Neural crest cell (in vitro differentiated cells): ENCODE measurements at regions not wholly inside any gene's neighbourhood (a gene's known extent, or its start where the extent isn't known, plus 50 kb on each side); places are given as distances from the start of the nearest gene placed in this dataset.

Experiments
- DNase-seq: peaks from one replicate; pipeline ENCODE4 v3.0.0; 2021; ENCODE audit warnings: low read depth, mixed read lengths, low spot score
- H3K27ac Mint-ChIP-seq: one replicate; pipeline ENCODE4 v1.8.0; 2021; ENCODE audit warnings: mild to moderate bottlenecking, mixed read lengths; ENCODE audit not compliant: unreplicated experiment
- H3K27me3 Mint-ChIP-seq: 2 replicates; pipeline ENCODE4 v1.8.0; 2021; ENCODE audit warnings: low read depth, mild to moderate bottlenecking, mixed read lengths
- H3K36me3 Mint-ChIP-seq: 2 replicates; pipeline ENCODE4 v1.8.0; 2021; ENCODE audit warnings: low read depth, mild to moderate bottlenecking, mixed read lengths
- H3K4me1 Mint-ChIP-seq: 2 replicates; pipeline ENCODE4 v1.8.0; 2021; ENCODE audit warnings: mixed read lengths
- H3K4me3 Mint-ChIP-seq: one replicate; pipeline ENCODE4 v1.8.0; 2021; ENCODE audit warnings: mild to moderate bottlenecking, mixed read lengths
- H3K9me3 Mint-ChIP-seq: 2 replicates; pipeline ENCODE4 v1.8.0; 2021; ENCODE audit warnings: mixed read lengths
- CTCF ChIP-seq: fragments of 200-600 bp; sonication (generic); conservative IDR thresholded peaks from 2 replicates; pipeline ENCODE4 v1.5.0; 2021; ENCODE audit warnings: antibody characterized with exemption, mild to moderate bottlenecking

GRCh38 chr16:61530697-61531096 lies 505.5 kb downstream of the CDH8 start:
- Mint-ChIP-seq H3K4me1 (no peaks in the 10 kb centered on the region), H3K27ac (no peak overlapping the region), H3K36me3 (no peaks in the 10 kb centered on the region), H3K4me3 (no peak overlapping the region), H3K27me3 (no peaks in the 10 kb centered on the region), H3K9me3 (peaks cover 8% of the 10 kb centered on the region)
- no peak for TF ChIP-seq CTCF
- DNase-seq: no peak

GRCh38 chr16:61500851-61501250 lies 535.4 kb downstream of the CDH8 start:
- no peak overlapping the region for H3K4me3 Mint-ChIP-seq
- no peaks in the 10 kb centered on the region for H3K4me1 Mint-ChIP-seq
- no peaks in the 10 kb centered on the region for H3K36me3 Mint-ChIP-seq
- H3K27me3 Mint-ChIP-seq: no peaks in the 10 kb centered on the region
- DNase-seq: no peak
- TF ChIP-seq CTCF: no peak
- H3K9me3 Mint-ChIP-seq: no peaks in the 10 kb centered on the region
- no peak overlapping the region for H3K27ac Mint-ChIP-seq

- no peaks in the 10 kb centered on the region for H3K4me1 Mint-ChIP-seq
- no peak overlapping the region for H3K4me3 Mint-ChIP-seq
- peaks cover 14% of the 10 kb centered on the region for H3K9me3 Mint-ChIP-seq
- no peak for TF ChIP-seq CTCF
- no peak overlapping the region for H3K27ac Mint-ChIP-seq
- H3K36me3 Mint-ChIP-seq: peaks cover 3% of the 10 kb centered on the region
- DNase-seq: no peak
- no peaks in the 10 kb centered on the region for H3K27me3 Mint-ChIP-seq
These were observed 556.0 kb downstream of the CDH8 start for GRCh38 chr16:61480250-61480649.

- Mint-ChIP-seq H3K27ac (no peak overlapping the region), H3K9me3 (peaks cover 18% of the 10 kb centered on the region), H3K4me3 (no peak overlapping the region), H3K27me3 (no peaks in the 10 kb centered on the region), H3K36me3 (peaks cover 6% of the 10 kb centered on the region), H3K4me1 (no peaks in the 10 kb centered on the region)
- no peak for TF ChIP-seq CTCF
- DNase-seq: no peak
These were observed 564.5 kb downstream of the CDH8 start for GRCh38 chr16:61471737-61472136.

- Mint-ChIP-seq H3K4me3 (no peak overlapping the region), H3K4me1 (no peaks in the 10 kb centered on the region), H3K27me3 (no peaks in the 10 kb centered on the region), H3K9me3 (peaks cover 15% of the 10 kb centered on the region), H3K36me3 (peaks cover 6% of the 10 kb centered on the region), H3K27ac (no peak overlapping the region)
- TF ChIP-seq CTCF: no peak
- no peak for DNase-seq
These were observed 565.2 kb downstream of the CDH8 start for GRCh38 chr16:61471023-61471422.

- TF ChIP-seq CTCF: no peak
- Mint-ChIP-seq H3K4me3 (no peak overlapping the region), H3K36me3 (no peaks in the 10 kb centered on the region), H3K27ac (no peak overlapping the region), H3K9me3 (peaks cover 4% of the 10 kb centered on the region), H3K4me1 (no peaks in the 10 kb centered on the region), H3K27me3 (no peaks in the 10 kb centered on the region)
- no peak for DNase-seq
These were observed 571.0 kb downstream of the CDH8 start for GRCh38 chr16:61465285-61465684.
